Smooth muscle cell of the brain vasculature (primary cell): ENCODE measurements at regions not wholly inside any gene's neighbourhood (a gene's known extent, or its start where the extent isn't known, plus 50 kb on each side); places are given as distances from the start of the nearest gene placed in this dataset.

Experiments used
- DNase-seq: peaks from one replicate; pipeline ENCODE4 v3.0.0-alpha.2; 2012; ENCODE audit warnings: low read depth, low spot score

DNA sequence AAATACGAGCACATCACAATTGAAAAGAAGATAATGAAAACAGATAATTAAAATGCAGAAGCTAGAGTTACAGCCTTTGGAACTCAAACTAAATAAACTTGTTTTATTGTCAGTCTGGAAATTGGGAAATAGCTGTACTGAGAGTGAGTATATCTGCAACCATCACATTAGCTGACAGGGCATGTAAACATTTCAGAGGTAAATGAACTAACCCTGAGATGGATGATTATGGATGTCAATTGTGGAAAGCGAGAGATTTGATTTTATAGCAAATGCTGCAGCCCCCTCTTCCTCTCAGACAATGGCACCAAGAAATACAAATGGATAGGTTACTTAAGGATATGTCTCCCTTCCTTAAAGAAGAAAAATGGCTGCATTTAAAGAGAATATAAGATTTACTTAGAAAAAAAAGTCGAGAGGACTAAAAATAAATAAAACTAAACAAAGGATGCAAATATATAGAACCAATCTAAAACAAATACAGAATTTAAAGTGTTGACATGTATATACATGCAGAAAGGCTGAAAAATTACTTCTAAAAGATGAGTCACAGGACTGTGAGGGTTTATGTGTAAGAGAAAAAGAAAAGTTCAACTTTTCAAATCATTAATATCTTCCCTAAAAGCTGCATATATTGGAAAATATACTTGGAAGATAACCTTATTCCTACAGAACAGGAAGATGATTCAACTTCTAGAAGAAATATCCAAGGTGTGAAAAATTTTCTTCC lies 120.3 kb upstream of the FLRT2 start:
- DNase-seq, result no peak

DNA sequence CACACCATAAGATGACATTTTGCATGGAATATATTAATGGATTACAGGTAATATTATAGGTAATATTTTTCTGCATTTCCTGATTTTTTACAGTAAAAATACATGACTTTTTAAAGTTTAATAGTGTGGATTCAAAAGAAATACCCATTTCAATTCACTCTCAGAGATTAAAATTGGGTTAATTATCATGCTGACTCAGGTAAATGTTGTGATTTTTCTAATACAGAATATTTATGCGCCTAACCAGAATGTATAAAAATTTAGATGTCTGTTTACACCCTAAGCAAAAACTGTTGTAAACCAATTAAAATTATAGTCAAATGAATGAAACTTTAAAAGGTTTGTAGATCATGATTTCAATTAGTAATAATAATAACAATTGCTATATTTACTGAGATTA lies 117.2 kb upstream of the FLRT2 start:
- no peak for DNase-seq

DNA sequence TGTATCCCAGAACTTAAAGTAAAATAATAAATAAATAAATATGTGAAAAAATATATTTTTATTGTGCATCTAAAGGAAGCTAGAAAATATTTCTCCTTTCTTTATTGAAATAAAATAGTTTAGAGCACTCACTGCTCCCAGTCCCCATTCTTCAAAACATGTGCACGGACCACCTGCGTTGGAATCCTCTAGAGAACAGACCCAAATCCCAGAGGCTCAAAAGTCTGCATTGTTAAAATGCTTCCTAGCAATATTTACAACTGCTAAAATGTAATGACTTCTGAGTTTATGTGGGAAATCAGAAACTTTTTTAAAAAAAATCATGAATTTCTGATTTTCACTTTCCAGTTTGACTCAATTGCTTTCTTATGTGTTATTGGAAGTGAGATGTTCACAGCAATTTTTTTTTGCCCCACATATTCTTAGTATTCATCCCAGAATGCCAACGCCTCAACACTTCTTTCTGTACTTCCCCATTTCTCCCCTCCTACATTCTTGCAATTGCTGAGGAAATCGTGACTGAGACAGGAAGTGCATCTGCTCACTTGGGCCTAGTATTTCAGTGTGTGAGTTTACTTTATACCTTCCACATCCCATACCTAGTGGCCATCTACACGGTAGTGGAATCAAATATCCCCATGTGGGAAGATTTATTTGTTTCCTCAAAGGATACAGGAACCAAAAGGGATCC lies 116.0 kb upstream of the FLRT2 start:
- no peak for DNase-seq

GRCh38 chr14:85415015-85415712 lies 114.8 kb upstream of the FLRT2 start:
- DNase-seq, result peak; percentile 79

DNA sequence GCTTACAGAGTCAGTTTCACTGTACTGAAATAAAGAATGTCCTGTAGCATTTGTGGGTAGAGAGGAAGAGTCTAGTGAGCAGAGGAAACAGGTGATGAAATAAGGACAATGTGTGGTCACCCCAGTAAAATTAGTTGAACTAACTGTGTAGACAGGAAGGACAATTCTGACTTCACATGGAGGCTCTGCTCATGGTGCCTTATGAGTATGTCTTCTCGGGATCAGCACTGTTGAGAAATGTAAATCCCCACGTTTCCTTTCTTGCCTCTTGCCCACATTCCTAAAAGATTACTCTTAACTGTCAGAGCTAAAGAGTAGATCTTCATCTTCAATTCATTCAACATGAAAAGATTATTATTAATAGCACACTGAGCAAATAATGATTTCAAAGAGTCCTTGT lies 113.2 kb upstream of the FLRT2 start:
- DNase-seq, result no peak

GRCh38 chr14:85417396-85417795 lies 112.5 kb upstream of the FLRT2 start:
- DNase-seq, result no peak

DNA sequence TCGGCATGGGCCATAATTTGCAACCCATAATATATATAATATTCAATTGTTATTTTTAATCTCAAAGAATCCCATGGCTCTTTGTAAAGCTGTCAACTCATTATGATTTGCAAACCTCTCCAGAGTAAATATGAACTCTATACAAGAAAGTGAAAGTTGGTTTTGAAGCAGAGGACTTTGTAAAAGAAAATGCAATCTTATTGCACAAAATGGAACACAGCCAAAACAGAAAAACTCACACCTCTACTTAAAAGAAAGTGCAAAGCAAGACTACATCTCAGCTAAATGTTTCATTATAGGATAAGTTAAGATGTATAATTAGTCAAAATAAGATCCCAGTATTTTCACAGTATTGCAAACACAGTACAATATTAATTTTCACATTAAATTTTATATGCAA lies 111.2 kb upstream of the FLRT2 start:
- no peak for DNase-seq

DNA sequence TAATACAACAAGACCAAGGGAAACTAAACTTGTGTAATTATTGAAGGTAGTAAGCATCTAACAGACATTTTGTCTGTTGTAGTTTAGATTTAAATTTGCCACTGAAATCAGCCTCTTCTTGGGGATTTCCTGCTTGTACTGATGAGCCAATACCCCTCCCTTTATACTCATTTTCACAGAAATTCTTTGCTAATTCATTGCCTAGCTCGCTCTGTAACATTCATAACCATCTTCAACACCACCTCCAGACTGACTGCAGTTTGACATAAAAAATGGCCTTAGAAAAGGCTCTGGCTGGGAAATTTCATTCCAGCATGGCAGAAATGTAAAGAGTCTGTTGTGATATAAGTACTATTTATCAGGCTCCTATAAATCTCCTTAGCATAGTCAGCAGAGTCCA lies 109.7 kb upstream of the FLRT2 start:
- no peak for DNase-seq

- no peak for DNase-seq
Observed at GRCh38 chr14:85420707-85421106, 109.2 kb upstream of the FLRT2 start.

DNA sequence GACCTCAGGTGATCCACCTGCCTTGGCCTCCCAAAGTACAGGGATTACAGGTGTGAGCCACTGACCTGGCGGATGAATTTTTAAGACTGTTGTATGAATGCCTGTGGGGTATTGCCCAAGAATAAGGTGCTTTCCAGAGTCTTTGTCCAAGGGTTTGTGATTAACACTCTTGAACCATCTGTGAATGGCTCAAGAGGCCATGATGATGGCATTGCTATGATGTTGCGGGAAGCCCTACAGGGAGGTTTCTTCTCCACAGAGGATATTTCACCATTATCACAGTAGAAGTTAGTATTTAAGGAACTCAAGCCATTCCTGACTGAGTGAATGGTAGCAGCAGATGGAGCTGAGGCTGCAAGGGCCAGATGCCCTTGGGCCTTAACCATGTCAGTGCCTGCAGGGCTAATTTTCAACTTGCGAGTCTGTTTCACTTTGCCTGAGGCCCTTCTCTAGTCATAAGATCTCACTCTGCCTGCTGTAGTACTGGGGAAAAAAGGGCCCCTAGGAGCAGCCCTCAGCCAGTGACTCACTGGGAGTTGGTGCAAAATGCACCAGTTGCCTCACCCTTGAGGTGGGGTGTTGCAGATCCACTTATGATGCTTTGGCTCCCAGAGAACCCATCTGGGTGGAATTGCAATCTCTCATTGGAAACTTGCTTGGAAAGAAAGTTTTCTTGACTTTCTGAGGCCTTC lies 108.6 kb upstream of the FLRT2 start:
- no peak for DNase-seq

- no peak for DNase-seq
Observed at GRCh38 chr14:85423889-85424288, 106.1 kb upstream of the FLRT2 start.

- DNase-seq, result no peak
Observed at GRCh38 chr14:85425507-85425906, 104.4 kb upstream of the FLRT2 start.

DNA sequence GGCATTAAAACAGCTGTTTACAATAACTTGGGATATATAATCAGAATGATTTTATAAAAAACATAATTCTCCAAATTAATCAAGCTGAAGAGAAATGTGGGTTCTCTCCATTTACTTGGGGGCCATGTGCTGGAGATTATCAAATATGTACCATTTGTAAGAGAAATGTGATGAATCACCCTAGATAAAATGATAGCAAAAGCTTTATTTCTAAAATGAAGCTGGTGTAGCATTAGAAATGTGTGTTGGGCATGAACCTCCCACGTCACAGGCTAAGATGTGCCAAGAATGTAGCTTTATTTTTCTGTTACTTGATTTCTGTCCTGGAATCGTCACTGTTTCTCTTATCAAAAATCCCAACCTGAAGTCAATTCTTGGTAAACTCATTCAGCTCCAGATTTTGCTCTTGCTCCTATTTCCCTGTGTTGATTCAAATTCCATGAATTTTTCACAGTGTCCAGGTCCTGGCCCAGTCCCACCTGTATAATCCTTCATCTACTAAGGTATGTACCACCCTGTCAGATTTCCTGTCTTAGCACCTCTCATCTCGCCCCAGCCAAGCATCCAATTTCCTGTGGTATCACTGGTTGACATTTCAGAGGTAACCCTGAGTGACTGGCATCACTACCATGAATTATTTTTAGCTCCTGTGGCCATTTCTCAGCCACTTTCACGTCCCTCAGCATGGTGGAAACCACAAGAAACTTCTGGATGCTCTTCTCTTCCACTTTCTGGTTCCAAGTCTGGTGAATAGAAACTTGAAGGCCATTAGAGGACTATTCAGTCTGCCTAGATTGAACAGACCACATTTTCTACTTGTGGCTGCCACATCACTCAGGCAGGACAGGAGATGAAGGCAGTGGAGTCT lies 103.6 kb upstream of the FLRT2 start:
- no peak for DNase-seq

DNA sequence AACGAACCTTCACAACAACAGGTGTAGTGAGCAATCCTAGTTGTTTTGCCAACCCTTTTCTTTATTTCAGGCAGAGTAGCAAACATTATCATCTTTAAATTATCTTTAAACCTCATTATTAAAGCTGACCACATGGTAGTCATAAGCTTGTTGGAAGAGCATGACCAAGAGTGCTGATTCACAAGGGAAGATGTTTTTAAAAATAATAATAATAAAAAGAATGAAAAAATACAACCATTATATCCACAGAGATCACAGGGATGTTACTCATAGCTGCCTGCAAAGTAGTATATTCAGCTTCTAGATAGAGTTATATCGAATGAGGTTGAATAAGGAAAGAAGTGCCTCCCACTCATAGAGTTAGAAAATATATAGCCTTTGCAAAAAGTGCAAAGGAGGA lies 101.0 kb upstream of the FLRT2 start:
- no peak for DNase-seq

DNA sequence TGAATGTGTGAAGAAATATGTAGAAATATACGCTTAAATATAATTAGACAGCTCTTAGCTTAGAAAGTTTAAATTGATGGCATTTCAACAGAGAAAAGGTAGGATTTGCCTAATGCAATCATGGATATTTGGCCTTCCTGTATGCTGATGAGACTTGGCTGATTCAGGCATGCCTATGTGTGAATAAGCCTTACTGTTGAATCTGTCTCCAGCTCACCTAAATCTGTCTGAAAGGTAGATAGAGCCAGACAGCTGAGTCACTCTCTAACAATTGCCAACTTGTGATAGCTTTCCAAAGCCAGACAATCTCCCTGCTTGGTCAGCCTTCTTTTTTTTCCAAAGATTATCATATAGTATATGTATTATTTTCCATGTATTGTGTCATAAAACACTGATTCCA lies 92.8 kb upstream of the FLRT2 start:
- no peak for DNase-seq

GRCh38 chr14:85438001-85438400 lies 91.9 kb upstream of the FLRT2 start:
- no peak for DNase-seq

GRCh38 chr14:85438481-85438942 lies 91.4 kb upstream of the FLRT2 start:
- no peak for DNase-seq

DNA sequence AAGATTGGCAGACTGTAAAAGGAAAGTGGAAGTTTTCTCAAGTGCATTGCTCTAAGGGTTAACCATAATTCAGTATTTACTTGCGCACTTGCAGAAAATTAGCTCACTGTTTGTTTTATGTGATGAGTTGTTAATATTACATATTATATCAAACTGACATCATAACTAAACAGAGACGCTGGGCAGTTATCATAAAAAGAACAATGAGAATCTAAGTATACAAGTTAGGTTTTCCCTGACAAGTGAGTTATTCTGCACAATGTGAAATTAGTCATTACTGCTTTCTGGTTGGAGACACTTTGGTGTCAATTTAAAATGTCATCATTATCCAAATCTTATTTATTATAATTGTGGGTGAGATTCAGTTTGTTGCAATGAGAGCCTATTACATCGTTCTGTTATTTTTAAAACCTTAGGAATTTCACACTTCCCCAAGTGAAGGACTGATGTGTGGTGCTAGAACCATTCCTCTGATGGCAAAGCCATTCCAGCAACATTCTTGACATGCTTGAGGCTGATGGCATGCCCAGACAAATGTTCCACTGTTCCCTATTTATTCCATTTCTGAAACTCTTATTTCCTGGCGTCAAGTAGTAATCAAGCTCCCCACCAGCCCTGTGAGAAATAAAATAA lies 90.1 kb upstream of the FLRT2 start:
- DNase-seq, result no peak

GRCh38 chr14:85441909-85442643 lies 87.9 kb upstream of the FLRT2 start:
- no peak for DNase-seq

- DNase-seq, result no peak
Observed at GRCh38 chr14:85442996-85443395, 86.9 kb upstream of the FLRT2 start.
